ENCODE measurements at regions not wholly inside any gene's neighbourhood (a gene's known extent, or its start where the extent isn't known, plus 50 kb on each side); places are given as distances from the start of the nearest gene placed in this dataset.

DNA sequence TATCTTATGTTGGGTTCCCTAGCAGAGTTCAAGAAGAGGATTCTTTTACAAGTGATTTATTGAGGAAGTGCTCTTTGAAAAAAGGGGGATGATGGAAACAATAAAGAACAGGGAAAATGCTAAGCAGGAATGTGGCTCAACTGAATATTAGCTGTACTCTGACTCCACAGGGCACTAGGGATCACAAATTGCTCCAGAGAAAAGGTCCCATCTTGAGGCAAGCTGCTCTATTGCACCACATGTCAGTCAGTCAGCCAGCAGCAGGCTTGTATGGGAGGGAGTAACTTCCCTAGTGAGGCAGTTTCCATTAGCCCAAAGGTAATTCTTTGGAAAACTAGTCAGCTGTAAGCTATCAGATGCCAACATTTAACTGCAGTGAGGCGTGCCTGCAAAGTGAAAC, 73.3 kb upstream of the FNDC3A start:
- TF ChIP-seq, protein P1, sequence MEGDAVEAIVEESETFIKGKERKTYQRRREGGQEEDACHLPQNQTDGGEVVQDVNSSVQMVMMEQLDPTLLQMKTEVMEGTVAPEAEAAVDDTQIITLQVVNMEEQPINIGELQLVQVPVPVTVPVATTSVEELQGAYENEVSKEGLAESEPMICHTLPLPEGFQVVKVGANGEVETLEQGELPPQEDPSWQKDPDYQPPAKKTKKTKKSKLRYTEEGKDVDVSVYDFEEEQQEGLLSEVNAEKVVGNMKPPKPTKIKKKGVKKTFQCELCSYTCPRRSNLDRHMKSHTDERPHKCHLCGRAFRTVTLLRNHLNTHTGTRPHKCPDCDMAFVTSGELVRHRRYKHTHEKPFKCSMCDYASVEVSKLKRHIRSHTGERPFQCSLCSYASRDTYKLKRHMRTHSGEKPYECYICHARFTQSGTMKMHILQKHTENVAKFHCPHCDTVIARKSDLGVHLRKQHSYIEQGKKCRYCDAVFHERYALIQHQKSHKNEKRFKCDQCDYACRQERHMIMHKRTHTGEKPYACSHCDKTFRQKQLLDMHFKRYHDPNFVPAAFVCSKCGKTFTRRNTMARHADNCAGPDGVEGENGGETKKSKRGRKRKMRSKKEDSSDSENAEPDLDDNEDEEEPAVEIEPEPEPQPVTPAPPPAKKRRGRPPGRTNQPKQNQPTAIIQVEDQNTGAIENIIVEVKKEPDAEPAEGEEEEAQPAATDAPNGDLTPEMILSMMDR (IDR thresholded peaks at IDR 0.05; ENCODE audit: insufficient read depth, low read length), result no peak
- no peak for TF ChIP-seq POLR2AphosphoS5 (IDR thresholded peaks at IDR 0.05; ENCODE audit: low read depth)

All from HL-60 (cell line).